Epithelial cell of prostate (primary cell): ENCODE measurements at regions not wholly inside any gene's neighbourhood (a gene's known extent, or its start where the extent isn't known, plus 50 kb on each side); places are given as distances from the start of the nearest gene placed in this dataset.
"Not testable (repeated sequence)": the region's sequence is repeated elsewhere in the genome, so short reads cannot be mapped to it uniquely, and the experiment has no call there.

Experiments used
- DNase-seq: peaks from one replicate; pipeline ENCODE4 v3.0.0-alpha.2; 2011; ENCODE audit warnings: low read depth, low spot score
- H3K27ac ChIP-seq: fragments of 450-650 bp; 2 replicates; pipeline ENCODE4 v1.5.1; 2017; ENCODE audit warnings: mild to moderate bottlenecking

GRCh38 chr2:107645586-107645985, 181.1 kb upstream of the RGPD4 start:
- H3K27ac ChIP-seq, result no peak overlapping the region
- DNase-seq, result no peak

GRCh38 chr2:107648781-107649404, 177.8 kb upstream of the RGPD4 start:
- no peak overlapping the region for H3K27ac ChIP-seq
- no peak for DNase-seq

GRCh38 chr2:107657049-107657448, 169.6 kb upstream of the RGPD4 start:
- DNase-seq, result no peak
- H3K27ac ChIP-seq, result no peak overlapping the region

- no peak overlapping the region for H3K27ac ChIP-seq
- DNase-seq, result no peak
Observed at GRCh38 chr2:107663632-107664031, 163.1 kb upstream of the RGPD4 start.

- H3K27ac ChIP-seq, result no peak overlapping the region
- no peak for DNase-seq
Observed at GRCh38 chr2:107669335-107669734, 157.4 kb upstream of the RGPD4 start.

GRCh38 chr2:107681936-107682335, 144.8 kb upstream of the RGPD4 start:
- H3K27ac ChIP-seq, result no peak overlapping the region
- no peak for DNase-seq

DNA sequence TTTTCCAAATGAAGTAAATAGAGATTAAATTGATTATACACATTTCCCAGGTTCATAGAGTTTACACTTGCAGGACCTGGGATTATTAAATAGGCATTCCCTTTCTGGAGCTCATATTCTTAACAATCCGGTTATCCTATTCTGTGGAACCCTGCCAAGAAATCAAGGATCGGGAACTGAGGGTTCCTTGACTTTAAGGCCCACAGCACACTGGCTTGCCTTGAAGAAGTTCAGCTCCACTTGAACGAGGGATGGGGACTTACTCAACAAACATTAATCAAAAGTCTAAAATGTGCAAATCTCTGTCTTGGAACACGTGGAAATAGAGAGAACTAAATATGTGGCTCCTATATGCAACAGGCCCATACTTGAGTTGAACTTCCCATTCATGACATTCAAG, 142.3 kb upstream of the RGPD4 start:
- DNase-seq, result no peak
- no peak overlapping the region for H3K27ac ChIP-seq

GRCh38 chr2:107685421-107685986, 141.2 kb upstream of the RGPD4 start:
- H3K27ac ChIP-seq, result no peak overlapping the region
- no peak for DNase-seq

DNA sequence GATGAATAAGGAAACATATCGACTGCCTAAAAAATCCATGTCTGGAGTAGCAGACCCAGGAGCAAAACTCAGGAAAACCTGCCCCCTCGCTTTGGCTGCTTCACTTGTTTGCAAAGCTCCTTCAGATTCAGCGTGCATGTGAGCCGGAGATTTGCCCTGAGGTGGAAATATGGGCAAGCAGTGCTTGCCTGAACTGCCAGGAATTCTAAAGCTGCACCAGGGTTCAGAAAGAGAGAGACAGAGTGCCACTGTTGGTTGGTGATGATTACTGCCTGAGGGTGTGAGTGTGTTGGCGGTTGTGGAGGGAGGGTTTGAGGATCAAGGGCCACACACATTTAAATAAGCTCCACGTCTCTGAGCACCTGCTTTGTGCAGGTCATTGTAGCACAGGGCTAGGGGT, 139.6 kb upstream of the RGPD4 start:
- H3K27ac ChIP-seq, result no peak overlapping the region
- no peak for DNase-seq

DNA sequence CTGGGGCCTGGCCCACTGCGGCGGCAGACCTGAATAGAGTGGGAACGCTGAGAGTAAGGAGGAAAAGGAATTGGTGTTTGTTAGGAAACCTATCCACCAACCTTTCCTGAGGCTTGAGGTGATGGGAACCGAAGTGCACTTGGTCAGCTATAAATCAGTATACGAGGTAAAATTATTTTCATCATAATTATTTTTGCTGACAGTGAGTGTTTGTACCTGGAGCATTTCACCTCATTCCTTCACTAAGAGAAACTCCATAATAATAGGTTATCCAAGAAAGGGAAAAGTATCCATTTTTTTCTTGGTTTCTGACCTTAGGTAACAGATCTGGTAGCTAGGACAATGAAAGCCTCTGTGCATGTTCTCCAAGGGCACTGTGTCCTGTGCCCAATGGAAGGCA, 138.6 kb upstream of the RGPD4 start:
- no peak overlapping the region for H3K27ac ChIP-seq
- DNase-seq, result no peak

DNA sequence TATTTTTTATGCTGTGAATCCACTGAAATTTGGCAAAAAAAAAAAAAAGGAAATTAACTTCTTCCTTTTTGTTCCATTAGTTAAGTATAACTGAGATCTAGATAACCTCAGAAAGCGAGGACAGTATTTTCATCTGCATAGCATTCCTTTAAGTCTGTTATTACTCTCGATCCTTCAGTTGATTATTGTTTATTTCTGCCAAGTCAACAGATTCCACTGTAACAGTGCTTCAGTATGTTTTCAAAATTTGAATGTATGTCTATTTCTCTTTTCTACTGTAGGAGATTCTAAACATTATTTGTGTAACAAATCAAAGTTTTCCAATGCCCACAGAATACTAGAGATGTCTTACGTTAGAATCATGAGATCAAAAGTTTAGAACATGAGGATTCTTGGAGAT, 133.1 kb upstream of the RGPD4 start:
- no peak for DNase-seq
- no peak overlapping the region for H3K27ac ChIP-seq

DNA sequence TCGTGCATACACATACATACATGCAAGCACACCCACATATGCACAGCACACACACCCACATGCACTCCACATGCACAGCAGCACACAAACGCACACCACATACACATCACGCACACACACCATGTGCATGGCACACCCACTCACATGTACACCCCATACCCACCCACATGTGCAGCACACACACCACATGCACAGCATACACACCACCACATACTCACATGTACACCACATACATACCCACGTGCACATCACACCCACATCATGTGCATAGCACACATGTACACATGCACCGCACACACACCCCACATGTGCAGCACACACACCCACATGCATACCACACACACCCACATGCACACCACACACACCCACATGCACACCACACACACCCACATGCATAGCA, 132.0 kb upstream of the RGPD4 start:
- no peak for DNase-seq
- no peak overlapping the region for H3K27ac ChIP-seq

- DNase-seq, result no peak
- H3K27ac ChIP-seq, result no peak overlapping the region
Observed at GRCh38 chr2:107697385-107697784, 129.3 kb upstream of the RGPD4 start.

DNA sequence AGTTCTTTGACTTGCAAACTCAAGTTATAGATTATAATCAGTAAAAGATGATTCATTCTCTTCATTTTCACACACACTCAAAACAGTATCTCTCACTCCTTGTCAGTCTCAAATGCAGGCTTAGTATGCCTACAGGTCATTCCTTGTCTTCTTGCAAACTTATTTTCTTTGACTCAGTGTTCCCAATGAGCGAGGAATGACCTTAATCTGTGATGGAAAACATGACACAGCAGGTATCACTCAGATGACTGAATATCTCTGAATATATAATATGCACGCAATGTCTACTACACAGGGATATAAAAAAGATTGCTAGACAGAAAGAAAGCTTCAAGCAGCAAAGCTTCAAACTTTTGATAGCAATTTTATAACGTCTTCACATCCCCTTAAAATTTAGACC, 127.8 kb upstream of the RGPD4 start:
- H3K27ac ChIP-seq, result no peak overlapping the region
- DNase-seq, result no peak

- no peak overlapping the region for H3K27ac ChIP-seq
- DNase-seq, result no peak
Observed at GRCh38 chr2:107700073-107700472, 126.6 kb upstream of the RGPD4 start.

DNA sequence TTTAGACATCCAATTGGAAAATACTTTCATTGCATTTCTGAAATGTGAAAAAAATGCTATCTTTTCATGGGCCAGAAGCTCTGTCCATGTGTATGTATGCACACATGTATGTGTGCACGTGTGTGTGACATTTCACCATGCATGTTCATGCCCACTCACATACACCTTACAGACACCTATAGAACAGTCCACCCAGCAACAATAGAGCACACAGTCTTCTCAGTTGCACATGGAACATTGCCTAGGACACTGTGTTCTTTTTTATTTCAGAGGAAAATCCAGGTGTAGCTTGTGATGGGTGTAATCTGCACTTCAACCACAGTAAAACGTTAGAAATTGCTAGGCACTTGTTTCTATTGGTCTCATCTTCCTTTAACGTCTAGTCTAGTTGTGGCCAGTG, 114.8 kb upstream of the RGPD4 start:
- no peak overlapping the region for H3K27ac ChIP-seq
- DNase-seq, result no peak

DNA sequence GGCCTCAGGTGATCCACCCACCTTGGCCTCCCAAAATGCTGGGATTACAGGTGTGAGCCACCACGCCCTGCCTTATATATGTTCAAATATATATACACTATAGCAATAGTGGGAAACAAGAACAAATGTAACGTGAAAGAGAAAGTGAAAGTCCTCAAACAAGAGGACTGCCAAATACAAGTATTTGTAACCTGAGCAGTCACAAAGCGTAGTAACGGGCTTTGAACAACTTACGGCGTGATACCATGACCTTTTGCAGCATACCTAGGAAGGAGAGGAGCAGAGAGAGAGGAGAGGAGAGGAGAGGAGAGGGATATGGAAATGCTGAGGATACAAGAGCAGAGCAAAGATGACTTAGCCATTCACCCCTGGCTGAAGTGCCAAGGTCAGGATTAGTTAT, 113.8 kb upstream of the RGPD4 start:
- H3K27ac ChIP-seq, result no peak overlapping the region
- no peak for DNase-seq

GRCh38 chr2:107717661-107718060, 109.0 kb upstream of the RGPD4 start:
- no peak for DNase-seq
- H3K27ac ChIP-seq, result no peak overlapping the region

DNA sequence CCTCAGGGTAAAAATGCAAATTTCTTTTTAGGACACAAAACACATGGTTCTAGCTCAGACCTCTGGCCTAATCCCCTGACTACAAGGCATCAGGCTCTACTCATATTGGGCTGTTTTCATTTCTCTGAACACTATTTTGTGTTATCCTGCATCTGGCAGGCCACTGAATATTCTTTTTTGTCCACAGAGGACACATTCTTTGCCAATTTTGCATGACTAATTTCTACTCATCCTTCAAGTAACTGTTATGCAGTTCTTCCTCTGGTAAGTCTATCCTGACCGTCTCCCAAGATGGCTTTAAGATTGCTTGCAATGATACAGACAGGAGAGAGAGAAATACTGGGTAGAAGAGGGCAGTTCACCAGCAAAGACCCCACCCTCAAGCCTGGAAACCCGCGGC, 107.6 kb upstream of the RGPD4 start:
- no peak overlapping the region for H3K27ac ChIP-seq
- DNase-seq, result no peak

GRCh38 chr2:107719836-107720235, 106.9 kb upstream of the RGPD4 start:
- no peak for DNase-seq
- H3K27ac ChIP-seq, result no peak overlapping the region

DNA sequence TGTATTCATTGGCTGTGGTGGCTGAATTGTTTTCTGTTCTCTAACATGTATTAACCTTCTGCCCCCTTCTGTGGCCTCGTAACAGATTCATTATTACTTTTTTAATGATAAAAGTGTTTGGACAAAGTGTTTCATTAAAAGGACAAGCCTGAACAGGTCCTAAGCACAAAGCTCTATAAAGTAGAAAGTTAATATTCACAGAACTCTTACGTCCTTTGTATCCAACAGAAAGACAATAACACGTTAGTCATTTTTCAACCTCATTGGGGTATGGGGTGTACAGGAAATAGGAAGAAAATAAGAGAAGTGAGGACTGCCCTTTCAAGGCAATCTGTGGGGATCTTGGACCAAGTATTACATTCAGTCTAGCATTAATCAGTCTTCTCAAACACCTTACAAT, 105.5 kb upstream of the RGPD4 start:
- peak overlapping the region; percentile 33 for H3K27ac ChIP-seq
- DNase-seq, result peak; percentile 10

DNA sequence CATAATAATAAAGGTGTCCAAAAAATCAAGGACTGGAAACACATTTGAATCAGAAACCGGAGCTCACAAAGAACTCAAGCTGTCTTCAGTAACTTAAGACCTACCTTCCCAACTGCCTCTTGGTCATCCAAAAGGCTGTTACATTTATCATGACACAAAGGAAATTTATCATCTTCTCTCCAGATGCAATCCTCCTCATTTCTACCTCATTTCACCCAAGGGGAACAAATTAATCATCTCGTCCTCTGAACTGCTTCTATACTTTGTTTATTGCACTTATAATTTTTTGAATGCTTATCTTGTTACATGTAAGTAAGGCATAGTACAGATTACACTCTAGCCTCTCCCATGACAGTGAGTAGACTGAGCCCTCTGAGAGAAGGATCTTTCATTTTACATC, 105.1 kb upstream of the RGPD4 start:
- peak overlapping the region; percentile 33 for H3K27ac ChIP-seq

GRCh38 chr2:107725824-107726223, 100.9 kb upstream of the RGPD4 start:
- H3K27ac ChIP-seq, DNase-seq: not testable (repeated sequence)

More for the DNA sequence above, 105.1 kb upstream of the RGPD4 start:
- no peak for DNase-seq
